ENCODE measurements at regions not wholly inside any gene's neighbourhood (a gene's known extent, or its start where the extent isn't known, plus 50 kb on each side); places are given as distances from the start of the nearest gene placed in this dataset.

- ChIA-PET POLR2A (interaction anchor here (1.0 kb wide), 1 partner anchor 11 kb away, joined by 3 read pairs; no protein-coding TSS in a partner anchor), CTCF (interaction anchor here (1.5 to 1.9 kb wide), 2 partner anchors 8 to 70 kb away, joined by 4 to 6 read pairs; no protein-coding TSS in a partner anchor)
- H3K27me3 Mint-ChIP-seq (ENCODE audit: low read depth), result peaks cover 33% of the 10 kb centered on the region
- H3K4me1 Mint-ChIP-seq, result peaks cover 48% of the 10 kb centered on the region
- H3K27ac Mint-ChIP-seq, result peak overlapping the region; percentile 6
- TF ChIP-seq ZNF512 (CRISPR knock-in tag; IDR thresholded peaks at IDR 0.05; ENCODE audit: borderline replicate concordance) (no peak), USF2 (CRISPR knock-in tag; IDR thresholded peaks at IDR 0.05) (0 out of 2 replicates have a peak, but pooled peaks have one; percentile 8), MXD4 (CRISPR knock-in tag; IDR thresholded peaks at IDR 0.05; ENCODE audit: borderline replicate concordance) (no peak), ZNF423 (CRISPR knock-in tag; IDR thresholded peaks at IDR 0.05) (no peak), HMGA2 (CRISPR knock-in tag; IDR thresholded peaks at IDR 0.05) (no peak), ZNF396 (CRISPR knock-in tag; IDR thresholded peaks at IDR 0.05; ENCODE audit: borderline replicate concordance) (no peak), JAZF1 (CRISPR knock-in tag; IDR thresholded peaks at IDR 0.05) (no peak), SP1 (CRISPR knock-in tag; conservative IDR thresholded peaks at IDR 0.05) (0 out of 2 replicates have a peak, but pooled peaks have one; percentile 31), NR1H2 (CRISPR knock-in tag; IDR thresholded peaks at IDR 0.05) (no peak)
- DNase-seq (ENCODE audit: low spot score) (no peak), ATAC-seq (peak; percentile 33)
- H3K4me3 Mint-ChIP-seq, result peak overlapping the region; percentile 21
- peaks cover 20% of the 10 kb centered on the region for H3K36me3 Mint-ChIP-seq
- peaks cover 26% of the 10 kb centered on the region for H3K9me3 Mint-ChIP-seq
Observed at GRCh38 chr1:38141483-38141882, 94.9 kb upstream of the POU3F1 start.

GRCh38 chr1:38139738-38140487 is 93.3 kb upstream of the POU3F1 start:
- peak; percentile 65 for DNase-seq (ENCODE audit: low spot score)
- Mint-ChIP-seq H3K4me3 (peak overlapping the region; percentile 1; the same call in 1 of the 2 replicates), H3K27me3 (ENCODE audit: low read depth) (peaks cover 38% of the 10 kb centered on the region), H3K9me3 (peaks cover 10% of the 10 kb centered on the region), H3K36me3 (peaks cover 4% of the 10 kb centered on the region), H3K4me1 (peaks cover 62% of the 10 kb centered on the region), H3K27ac (no peak overlapping the region)
- ATAC-seq, result peak; percentile 66
- POLR2A ChIA-PET, result interaction anchor here (1.4 kb wide), 1 partner anchor 284 kb away, joined by 3 read pairs; no protein-coding TSS in a partner anchor
- CTCF ChIA-PET, result interaction anchor here (0.6 to 2.9 kb wide), 11 partner anchors 12 to 515 kb away, joined by 3 to 21 read pairs (median 4); no protein-coding TSS in a partner anchor
- TF ChIP-seq FOXK1 (CRISPR knock-in tag; IDR thresholded peaks at IDR 0.05) (0 out of 2 replicates have a peak, but pooled peaks have one; percentile 60), ZBTB43 (CRISPR knock-in tag; IDR thresholded peaks at IDR 0.05) (peak; percentile 93), NFATC4 (CRISPR knock-in tag; IDR thresholded peaks at IDR 0.05) (no peak), FOXP1 (CRISPR knock-in tag; IDR thresholded peaks at IDR 0.05; ENCODE audit: borderline replicate concordance) (peak; percentile 71; the same call in 1 of the 2 replicates), NR1H2 (CRISPR knock-in tag; IDR thresholded peaks at IDR 0.05) (no peak), ZSCAN18 (CRISPR knock-in tag; IDR thresholded peaks at IDR 0.05) (no peak), ETV6 (CRISPR knock-in tag; IDR thresholded peaks at IDR 0.05) (0 out of 2 replicates have a peak, but pooled peaks have one; percentile 20), NFE2L1 (CRISPR knock-in tag; IDR thresholded peaks at IDR 0.05) (peak; percentile 46; the same call in 1 of the 2 replicates), FOXP4 (CRISPR knock-in tag; IDR thresholded peaks at IDR 0.05) (0 out of 2 replicates have a peak, but pooled peaks have one; percentile 13), E2F4 (CRISPR knock-in tag; IDR thresholded peaks at IDR 0.05; ENCODE audit: borderline replicate concordance, low read depth) (no peak)

Measured in WTC11 (cell line).